Neural progenitor cell (in vitro differentiated cells): ENCODE measurements at regions not wholly inside any gene's neighbourhood (a gene's known extent, or its start where the extent isn't known, plus 50 kb on each side); places are given as distances from the start of the nearest gene placed in this dataset.

ENCODE experiments used
- CTCF ChIP-seq: fragments of 200-600 bp; sonication (generic); IDR thresholded peaks from 2 replicates; pipeline ENCODE4 v1.5.1; 2017; ENCODE audit warnings: antibody characterized with exemption, mild to moderate bottlenecking
- EZH2 ChIP-seq: fragments of 200-600 bp; sonication (generic); IDR thresholded peaks from 2 replicates; pipeline ENCODE4 v1.6.1; 2017; ENCODE audit warnings: antibody characterized with exemption, mild to moderate bottlenecking, moderate library complexity

DNA sequence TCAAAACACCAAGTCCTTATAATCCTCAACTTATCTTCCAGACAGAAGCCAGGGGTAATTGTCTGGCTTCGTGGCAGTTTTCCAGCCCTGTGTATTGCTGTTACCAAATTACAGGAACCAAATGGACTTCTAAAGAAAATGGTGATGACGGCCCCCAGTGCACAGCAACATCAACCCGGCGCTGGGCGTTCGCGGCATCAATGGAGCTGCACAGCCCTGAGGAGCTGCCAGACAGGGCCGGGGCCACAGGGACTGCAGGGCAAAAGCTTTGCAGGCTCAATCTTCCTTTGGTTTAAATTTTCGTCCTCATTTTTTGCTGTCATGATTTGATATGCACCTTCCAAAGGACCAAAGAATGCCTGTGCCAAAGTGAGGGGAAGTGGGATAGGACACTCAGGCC lies 292.5 kb downstream of the BRD1 start:
- no peak for TF ChIP-seq CTCF
- TF ChIP-seq EZH2 = no peak
